EL (cell line): ENCODE measurements at regions not wholly inside any gene's neighbourhood (a gene's known extent, or its start where the extent isn't known, plus 50 kb on each side); places are given as distances from the start of the nearest gene placed in this dataset.
"Not testable (repeated sequence)": the region's sequence is repeated elsewhere in the genome, so short reads cannot be mapped to it uniquely, and the experiment has no call there.

Source experiments
- DNase-seq: peaks from one replicate; pipeline ENCODE4 v3.0.0-alpha.2; 2016

DNA sequence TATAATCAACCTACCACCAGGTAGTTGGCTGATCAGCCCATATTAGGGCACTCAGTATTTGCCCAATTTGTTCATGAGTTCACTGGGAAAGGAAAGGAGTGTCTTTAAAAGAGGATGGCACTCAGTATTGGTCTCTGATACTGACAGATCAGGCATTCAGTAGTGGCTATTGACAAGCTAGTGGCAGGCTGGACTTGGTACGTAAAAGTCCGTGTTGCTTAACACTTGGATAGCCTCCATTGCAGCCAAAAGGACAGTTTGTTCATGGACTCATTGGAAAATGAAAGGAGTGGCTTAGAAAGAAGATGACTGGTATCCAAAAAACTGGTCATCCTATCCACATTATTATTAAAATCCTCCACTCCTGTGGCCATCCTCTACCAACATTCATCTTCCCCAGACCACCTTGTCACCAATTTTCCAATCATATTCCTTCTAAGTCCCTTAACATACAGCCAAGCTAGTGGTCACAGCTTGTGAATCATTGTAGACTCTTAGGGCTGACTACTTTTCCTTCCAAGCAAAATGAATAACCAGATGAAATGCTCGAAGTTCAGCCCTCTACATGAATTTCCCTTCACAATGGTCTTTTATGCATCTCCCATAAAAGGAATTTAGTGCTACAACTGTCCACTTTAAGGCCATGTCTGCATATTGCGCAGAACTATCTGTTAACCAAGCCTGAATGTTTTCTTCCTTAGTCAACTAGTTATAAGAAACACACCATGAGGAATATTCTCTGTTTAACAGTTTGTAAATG is 78.6 kb upstream of the MAGI2 start:
- DNase-seq: no peak

- DNase-seq: no peak
These were observed 77.6 kb upstream of the MAGI2 start for GRCh38 chr7:79531116-79531515.

DNA sequence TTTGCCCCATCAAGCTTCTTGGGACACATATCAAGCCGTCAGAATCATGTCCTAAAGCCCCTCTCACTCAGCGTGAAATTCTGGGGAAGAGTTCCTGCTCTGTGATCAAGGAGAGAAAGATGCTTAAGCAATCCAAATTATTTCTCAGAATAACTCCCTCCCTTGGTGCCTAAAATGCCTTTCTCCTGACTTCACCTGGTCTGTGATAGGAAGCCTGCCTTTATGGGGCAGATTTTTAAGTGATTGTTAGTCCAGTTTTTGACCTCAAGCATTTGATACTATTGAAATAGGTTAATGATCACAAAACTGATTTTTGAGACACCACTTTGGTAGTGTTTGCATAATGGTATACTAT is 76.4 kb upstream of the MAGI2 start:
- peak; percentile 61 for DNase-seq

- DNase-seq: peak; percentile 18
These were observed 75.9 kb upstream of the MAGI2 start for GRCh38 chr7:79529214-79529880.

GRCh38 chr7:79528421-79528820 is 75.0 kb upstream of the MAGI2 start:
- DNase-seq: no peak

DNA sequence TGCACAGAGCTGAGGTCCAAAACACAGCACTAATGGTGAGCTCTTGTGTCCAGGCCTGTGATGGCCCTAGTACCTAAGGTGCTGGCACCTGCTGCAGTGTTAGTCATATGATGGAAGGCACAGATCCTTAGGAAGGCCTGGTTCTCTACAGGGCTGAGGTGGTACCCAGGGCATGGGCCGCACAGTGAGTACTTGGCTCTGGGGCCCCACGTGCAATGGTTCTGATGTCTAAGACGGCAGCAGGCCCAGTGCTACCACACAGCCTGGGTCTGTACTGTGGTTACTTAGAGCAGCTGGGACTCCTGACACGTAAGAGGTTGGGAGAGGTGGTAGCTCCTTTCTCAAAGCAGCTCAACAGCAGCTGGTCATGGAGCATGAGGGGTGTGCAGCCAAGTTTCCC is 70.6 kb upstream of the MAGI2 start:
- no peak for DNase-seq

- peak; percentile 7 for DNase-seq
These were observed 70.0 kb upstream of the MAGI2 start for GRCh38 chr7:79523436-79523835.

GRCh38 chr7:79520543-79520942 is 67.1 kb upstream of the MAGI2 start:
- no peak for DNase-seq

- DNase-seq: no peak
These were observed 61.9 kb upstream of the MAGI2 start for GRCh38 chr7:79515358-79515757.

GRCh38 chr7:79513261-79513660 is 59.8 kb upstream of the MAGI2 start:
- DNase-seq: no peak

- peak; percentile 14 for DNase-seq
These were observed 58.8 kb upstream of the MAGI2 start for GRCh38 chr7:79512261-79512660.

- not testable (repeated sequence) for DNase-seq
These were observed 57.6 kb upstream of the MAGI2 start for GRCh38 chr7:79511056-79511455.

- DNase-seq: peak; percentile 27
These were observed 53.7 kb upstream of the MAGI2 start for GRCh38 chr7:79507131-79507530.

DNA sequence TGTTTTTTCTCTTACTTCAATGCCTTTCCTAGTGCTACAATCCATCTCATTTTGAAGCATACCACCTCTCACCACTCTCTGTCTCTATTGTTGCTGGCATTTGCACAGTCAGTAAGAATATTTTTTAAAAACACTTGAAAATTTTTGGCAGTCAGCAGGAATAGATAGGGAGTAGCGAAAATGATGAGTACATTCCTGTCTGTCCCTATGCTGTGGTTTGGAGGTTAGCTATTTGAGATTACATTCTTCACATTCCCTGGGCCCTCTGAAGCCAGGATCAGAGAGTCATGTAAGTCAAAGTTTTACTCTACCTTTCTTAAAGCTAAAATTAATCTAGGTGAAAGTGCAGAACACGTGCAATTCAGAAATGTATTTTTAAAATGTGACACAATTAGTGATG is 53.0 kb upstream of the MAGI2 start:
- DNase-seq: peak; percentile 85

DNA sequence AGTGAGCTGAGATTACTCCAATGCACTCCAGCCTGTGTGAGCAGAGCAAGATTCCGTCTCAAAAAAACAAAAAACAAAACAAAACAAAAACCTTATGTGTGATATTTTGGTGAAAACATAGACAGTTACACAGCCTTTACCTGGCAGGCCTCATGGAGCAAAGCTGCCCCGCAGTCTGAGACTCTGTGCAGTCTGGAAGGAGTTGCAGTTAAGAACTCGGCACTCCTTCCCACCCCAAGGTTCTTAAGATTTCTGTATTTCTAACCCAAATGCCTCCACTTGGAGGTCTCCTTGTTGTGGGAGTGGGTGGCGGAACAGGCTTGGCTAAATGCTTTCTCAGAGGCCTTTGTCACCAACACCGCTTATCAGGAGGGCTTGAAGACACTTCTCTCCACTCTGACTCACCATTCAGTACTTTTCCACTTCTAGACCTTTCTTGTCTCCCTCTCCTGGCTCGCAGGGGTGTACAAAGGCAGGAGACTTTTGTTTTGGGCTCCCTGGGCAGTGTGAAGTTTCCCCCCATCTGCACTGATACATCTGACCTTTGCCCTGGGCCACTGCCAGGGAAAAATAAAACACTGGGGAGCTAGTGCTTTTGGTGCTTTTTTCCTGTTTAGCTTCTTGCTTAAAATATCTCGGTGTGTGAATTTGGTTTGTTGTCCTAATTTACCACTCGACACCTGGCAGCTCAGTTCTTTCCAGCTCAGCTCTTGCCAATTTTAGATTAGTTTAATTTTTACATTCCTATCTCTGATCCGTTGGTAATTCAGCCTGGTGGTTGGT is 51.3 kb upstream of the MAGI2 start:
- peak; percentile 34 for DNase-seq
